Lower leg skin (tissue), 3 donors: ENCODE measurements at regions not wholly inside any gene's neighbourhood (a gene's known extent, or its start where the extent isn't known, plus 50 kb on each side); places are given as distances from the start of the nearest gene placed in this dataset.

Experiments
- POLR2A ChIP-seq, 2 donors: fragments of 450-650 bp; IDR thresholded peaks; one replicate each; pipeline ENCODE4 v1.6.1; 2016 to 2017; ENCODE audit warnings: antibody characterized with exemption in 2 of 2, mild to moderate bottlenecking in 1 of 2, moderate library complexity in 1 of 2
- TF ChIP-seq, protein P1 (sequence below), 3 donors: fragments of 450-650 bp; IDR thresholded peaks; one replicate each; pipeline ENCODE4 v1.5.1; 2016; ENCODE audit warnings: antibody characterized with exemption in 3 of 3, mild to moderate bottlenecking in 3 of 3, moderate library complexity in 2 of 3

DNA sequence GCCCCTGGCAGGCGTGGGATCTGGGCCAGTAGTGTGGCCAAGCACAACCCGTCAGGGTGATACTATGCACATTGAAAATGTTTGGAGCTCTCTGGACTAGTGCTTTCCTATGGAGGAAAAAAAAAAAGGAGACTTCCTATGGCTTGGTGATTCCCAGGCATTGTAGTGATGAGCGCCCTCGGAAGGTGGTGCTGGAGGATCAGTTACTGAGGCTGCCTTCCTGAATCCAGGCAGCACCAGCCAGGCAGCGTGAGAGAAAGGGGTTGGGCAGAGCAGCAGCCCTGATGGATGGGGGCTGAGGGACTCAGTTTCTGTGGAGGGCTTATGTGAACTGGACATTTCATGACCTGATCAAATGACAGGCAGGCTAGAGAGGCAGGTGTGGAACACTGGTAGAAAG, 70.9 kb downstream of the CHRNA1 start:
- TF ChIP-seq POLR2A (IDR thresholded peaks at IDR 0.05): no peak
- TF ChIP-seq, protein P1, sequence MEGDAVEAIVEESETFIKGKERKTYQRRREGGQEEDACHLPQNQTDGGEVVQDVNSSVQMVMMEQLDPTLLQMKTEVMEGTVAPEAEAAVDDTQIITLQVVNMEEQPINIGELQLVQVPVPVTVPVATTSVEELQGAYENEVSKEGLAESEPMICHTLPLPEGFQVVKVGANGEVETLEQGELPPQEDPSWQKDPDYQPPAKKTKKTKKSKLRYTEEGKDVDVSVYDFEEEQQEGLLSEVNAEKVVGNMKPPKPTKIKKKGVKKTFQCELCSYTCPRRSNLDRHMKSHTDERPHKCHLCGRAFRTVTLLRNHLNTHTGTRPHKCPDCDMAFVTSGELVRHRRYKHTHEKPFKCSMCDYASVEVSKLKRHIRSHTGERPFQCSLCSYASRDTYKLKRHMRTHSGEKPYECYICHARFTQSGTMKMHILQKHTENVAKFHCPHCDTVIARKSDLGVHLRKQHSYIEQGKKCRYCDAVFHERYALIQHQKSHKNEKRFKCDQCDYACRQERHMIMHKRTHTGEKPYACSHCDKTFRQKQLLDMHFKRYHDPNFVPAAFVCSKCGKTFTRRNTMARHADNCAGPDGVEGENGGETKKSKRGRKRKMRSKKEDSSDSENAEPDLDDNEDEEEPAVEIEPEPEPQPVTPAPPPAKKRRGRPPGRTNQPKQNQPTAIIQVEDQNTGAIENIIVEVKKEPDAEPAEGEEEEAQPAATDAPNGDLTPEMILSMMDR (IDR thresholded peaks at IDR 0.05): no peak
